Amniotic stem cell (primary cell): ENCODE measurements at regions not wholly inside any gene's neighbourhood (a gene's known extent, or its start where the extent isn't known, plus 50 kb on each side); places are given as distances from the start of the nearest gene placed in this dataset.

Experiments
- DNase-seq: peaks from one replicate; lab custom pipeline; 2025; lab: John Stamatoyannopoulos, UW

- no peak for DNase-seq
These were observed 148.8 kb downstream of the INO80D start for GRCh38 chr2:205937211-205937610.

GRCh38 chr2:205936446-205936845 lies 149.5 kb downstream of the INO80D start:
- no peak for DNase-seq

GRCh38 chr2:205934443-205934842 lies 151.5 kb downstream of the INO80D start:
- DNase-seq, result no peak

- no peak for DNase-seq
These were observed 153.1 kb downstream of the INO80D start for GRCh38 chr2:205932861-205933260.

- DNase-seq, result no peak
These were observed 154.6 kb downstream of the INO80D start for GRCh38 chr2:205931388-205931787.

- no peak for DNase-seq
These were observed 155.8 kb downstream of the INO80D start for GRCh38 chr2:205930209-205930608.

- no peak for DNase-seq
These were observed 156.6 kb downstream of the INO80D start for GRCh38 chr2:205929246-205929942.

GRCh38 chr2:205925373-205926337 lies 160.3 kb downstream of the INO80D start:
- no peak for DNase-seq

GRCh38 chr2:205924676-205925075 lies 161.3 kb downstream of the INO80D start:
- DNase-seq, result no peak

GRCh38 chr2:205915130-205915524 lies 170.8 kb downstream of the INO80D start:
- DNase-seq, result no peak

- no peak for DNase-seq
These were observed 171.5 kb downstream of the INO80D start for GRCh38 chr2:205914213-205915129.

GRCh38 chr2:205913668-205914067 lies 172.3 kb downstream of the INO80D start:
- DNase-seq, result no peak

GRCh38 chr2:205911306-205911705 lies 174.7 kb downstream of the INO80D start:
- DNase-seq, result no peak

GRCh38 chr2:205909184-205909572 lies 176.8 kb downstream of the INO80D start:
- DNase-seq, result no peak

GRCh38 chr2:205908212-205909183 lies 177.5 kb downstream of the INO80D start:
- no peak for DNase-seq

GRCh38 chr2:205906419-205906818 lies 179.6 kb downstream of the INO80D start:
- DNase-seq, result no peak

- no peak for DNase-seq
These were observed 180.4 kb downstream of the INO80D start for GRCh38 chr2:205905576-205905975.

- DNase-seq, result no peak
These were observed 181.1 kb downstream of the INO80D start for GRCh38 chr2:205904873-205905272.

GRCh38 chr2:205903549-205904129 lies 182.3 kb downstream of the INO80D start:
- DNase-seq, result no peak

- no peak for DNase-seq
These were observed 183.1 kb downstream of the INO80D start for GRCh38 chr2:205902900-205903237.
